WTC11 (cell line): ENCODE measurements at regions not wholly inside any gene's neighbourhood (a gene's known extent, or its start where the extent isn't known, plus 50 kb on each side); places are given as distances from the start of the nearest gene placed in this dataset.

Source experiments
- CREB1 ChIP-seq: sonication (generic); formaldehyde crosslinking; IDR thresholded peaks from 2 replicates; pipeline ENCODE4 v1.8.0; 2023; ENCODE audit warnings: mild to moderate bottlenecking, missing genetic modification reagents
- GABPB1 ChIP-seq: sonication (generic); formaldehyde crosslinking; IDR thresholded peaks from 2 replicates; pipeline ENCODE4 v1.8.1; 2023; ENCODE audit warnings: mild to moderate bottlenecking, missing genetic modification reagents
- MXD4 ChIP-seq: fragments of 250-450 bp; sonication (Bioruptor Pico); IDR thresholded peaks from 2 replicates; pipeline ENCODE4 v1.8.0; 2021; ENCODE audit warnings: mild to moderate bottlenecking, moderate library complexity, borderline replicate concordance
- RELA ChIP-seq: sonication (generic); formaldehyde crosslinking; IDR thresholded peaks from 2 replicates; pipeline ENCODE4 v1.8.1; 2022; ENCODE audit warnings: missing genetic modification reagents, mild to moderate bottlenecking, borderline replicate concordance
- TP53 ChIP-seq: sonication (generic); formaldehyde crosslinking; IDR thresholded peaks from 2 replicates; pipeline ENCODE4 v1.8.1; 2023; ENCODE audit warnings: mild to moderate bottlenecking, missing genetic modification reagents
- ZNF138 ChIP-seq: sonication (generic); formaldehyde crosslinking; conservative IDR thresholded peaks from 2 replicates; pipeline ENCODE4 v1.8.1; 2022; ENCODE audit warnings: mild to moderate bottlenecking, moderate library complexity, missing genetic modification reagents
- TF ChIP-seq, protein P1 (sequence below): fragments of 200-600 bp; IDR thresholded peaks from 2 replicates; pipeline ENCODE4 v1.8.0; 2022; ENCODE audit warnings: antibody characterized with exemption
- TF ChIP-seq, protein P2 (sequence below): sonication (generic); formaldehyde crosslinking; IDR thresholded peaks from 2 replicates; pipeline ENCODE4 v1.8.0; 2022; ENCODE audit warnings: mild to moderate bottlenecking, missing genetic modification reagents
- TF ChIP-seq, protein P3 (sequence below): sonication (generic); formaldehyde crosslinking; IDR thresholded peaks from 2 replicates; pipeline ENCODE4 v1.8.0; 2023; ENCODE audit warnings: missing genetic modification reagents
- TF ChIP-seq, protein P4 (sequence below): sonication (generic); formaldehyde crosslinking; IDR thresholded peaks from 2 replicates; pipeline ENCODE4 v1.8.0; 2022; ENCODE audit warnings: mild to moderate bottlenecking, missing genetic modification reagents

DNA sequence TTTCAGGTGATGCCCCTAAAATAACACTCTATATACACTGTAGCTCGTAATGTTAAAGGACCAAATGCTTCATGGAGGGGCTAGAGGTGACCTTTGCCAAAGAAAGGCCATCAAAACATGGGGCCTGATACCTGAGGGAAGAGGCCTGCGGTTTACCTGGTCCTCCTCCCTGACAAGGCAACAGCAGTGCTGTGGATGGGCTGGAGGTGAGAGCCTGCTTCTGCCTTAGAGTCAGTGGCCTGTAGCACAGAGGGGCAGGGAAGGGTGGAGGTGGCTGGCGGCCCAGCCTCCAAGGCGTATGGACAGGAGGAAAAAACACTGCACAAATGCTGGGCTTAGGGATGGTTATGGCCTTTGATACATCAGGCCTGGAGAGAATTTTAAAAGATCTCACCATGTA is 137.8 kb upstream of the USP38 start:
- TF ChIP-seq, protein P1, sequence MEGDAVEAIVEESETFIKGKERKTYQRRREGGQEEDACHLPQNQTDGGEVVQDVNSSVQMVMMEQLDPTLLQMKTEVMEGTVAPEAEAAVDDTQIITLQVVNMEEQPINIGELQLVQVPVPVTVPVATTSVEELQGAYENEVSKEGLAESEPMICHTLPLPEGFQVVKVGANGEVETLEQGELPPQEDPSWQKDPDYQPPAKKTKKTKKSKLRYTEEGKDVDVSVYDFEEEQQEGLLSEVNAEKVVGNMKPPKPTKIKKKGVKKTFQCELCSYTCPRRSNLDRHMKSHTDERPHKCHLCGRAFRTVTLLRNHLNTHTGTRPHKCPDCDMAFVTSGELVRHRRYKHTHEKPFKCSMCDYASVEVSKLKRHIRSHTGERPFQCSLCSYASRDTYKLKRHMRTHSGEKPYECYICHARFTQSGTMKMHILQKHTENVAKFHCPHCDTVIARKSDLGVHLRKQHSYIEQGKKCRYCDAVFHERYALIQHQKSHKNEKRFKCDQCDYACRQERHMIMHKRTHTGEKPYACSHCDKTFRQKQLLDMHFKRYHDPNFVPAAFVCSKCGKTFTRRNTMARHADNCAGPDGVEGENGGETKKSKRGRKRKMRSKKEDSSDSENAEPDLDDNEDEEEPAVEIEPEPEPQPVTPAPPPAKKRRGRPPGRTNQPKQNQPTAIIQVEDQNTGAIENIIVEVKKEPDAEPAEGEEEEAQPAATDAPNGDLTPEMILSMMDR = no peak
- no peak for TF ChIP-seq ZNF138 (CRISPR knock-in tag)
- no peak for TF ChIP-seq TP53 (CRISPR knock-in tag)
- TF ChIP-seq, protein P2, sequence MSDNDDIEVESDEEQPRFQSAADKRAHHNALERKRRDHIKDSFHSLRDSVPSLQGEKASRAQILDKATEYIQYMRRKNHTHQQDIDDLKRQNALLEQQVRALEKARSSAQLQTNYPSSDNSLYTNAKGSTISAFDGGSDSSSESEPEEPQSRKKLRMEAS = no peak
- no peak for TF ChIP-seq CREB1 (CRISPR knock-in tag)
- TF ChIP-seq, protein P3, sequence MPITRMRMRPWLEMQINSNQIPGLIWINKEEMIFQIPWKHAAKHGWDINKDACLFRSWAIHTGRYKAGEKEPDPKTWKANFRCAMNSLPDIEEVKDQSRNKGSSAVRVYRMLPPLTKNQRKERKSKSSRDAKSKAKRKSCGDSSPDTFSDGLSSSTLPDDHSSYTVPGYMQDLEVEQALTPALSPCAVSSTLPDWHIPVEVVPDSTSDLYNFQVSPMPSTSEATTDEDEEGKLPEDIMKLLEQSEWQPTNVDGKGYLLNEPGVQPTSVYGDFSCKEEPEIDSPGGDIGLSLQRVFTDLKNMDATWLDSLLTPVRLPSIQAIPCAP (CRISPR knock-in tag) = no peak
- TF ChIP-seq RELA = no peak
- no peak for TF ChIP-seq GABPB1 (CRISPR knock-in tag)
- TF ChIP-seq, protein P4, sequence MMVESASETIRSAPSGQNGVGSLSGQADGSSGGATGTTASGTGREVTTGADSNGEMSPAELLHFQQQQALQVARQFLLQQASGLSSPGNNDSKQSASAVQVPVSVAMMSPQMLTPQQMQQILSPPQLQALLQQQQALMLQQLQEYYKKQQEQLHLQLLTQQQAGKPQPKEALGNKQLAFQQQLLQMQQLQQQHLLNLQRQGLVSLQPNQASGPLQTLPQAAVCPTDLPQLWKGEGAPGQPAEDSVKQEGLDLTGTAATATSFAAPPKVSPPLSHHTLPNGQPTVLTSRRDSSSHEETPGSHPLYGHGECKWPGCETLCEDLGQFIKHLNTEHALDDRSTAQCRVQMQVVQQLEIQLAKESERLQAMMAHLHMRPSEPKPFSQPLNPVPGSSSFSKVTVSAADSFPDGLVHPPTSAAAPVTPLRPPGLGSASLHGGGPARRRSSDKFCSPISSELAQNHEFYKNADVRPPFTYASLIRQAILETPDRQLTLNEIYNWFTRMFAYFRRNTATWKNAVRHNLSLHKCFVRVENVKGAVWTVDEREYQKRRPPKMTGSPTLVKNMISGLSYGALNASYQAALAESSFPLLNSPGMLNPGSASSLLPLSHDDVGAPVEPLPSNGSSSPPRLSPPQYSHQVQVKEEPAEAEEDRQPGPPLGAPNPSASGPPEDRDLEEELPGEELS = no peak
- TF ChIP-seq MXD4 (CRISPR knock-in tag) = no peak
